HG03442 (cell line): ENCODE measurements at regions not wholly inside any gene's neighbourhood (a gene's known extent, or its start where the extent isn't known, plus 50 kb on each side); places are given as distances from the start of the nearest gene placed in this dataset.

Experiments used
- ATAC-seq: cut with Tn5 transposase; IDR thresholded peaks from one replicate; pipeline ENCODE4 v1.9.1; 2021; ENCODE audit warnings: mild to moderate bottlenecking, moderate library complexity; ENCODE audit not compliant: unreplicated experiment

GRCh38 chr6:41449399-41450245, 96.6 kb upstream of the FOXP4 start:
- ATAC-seq: no peak

- ATAC-seq: no peak
Measured at GRCh38 chr6:41450581-41450980, 95.6 kb upstream of the FOXP4 start.

- ATAC-seq: no peak
Measured at GRCh38 chr6:41451039-41451438, 95.1 kb upstream of the FOXP4 start.

GRCh38 chr6:41451515-41452163, 94.5 kb upstream of the FOXP4 start:
- no peak for ATAC-seq

- no peak for ATAC-seq
Measured at GRCh38 chr6:41452763-41453162, 93.4 kb upstream of the FOXP4 start.

GRCh38 chr6:41453244-41453643, 92.9 kb upstream of the FOXP4 start:
- no peak for ATAC-seq

- no peak for ATAC-seq
Measured at GRCh38 chr6:41454189-41454789, 91.9 kb upstream of the FOXP4 start.

- no peak for ATAC-seq
Measured at GRCh38 chr6:41455410-41455809, 90.8 kb upstream of the FOXP4 start.

- ATAC-seq: no peak
Measured at GRCh38 chr6:41455818-41456217, 90.4 kb upstream of the FOXP4 start.

GRCh38 chr6:41457303-41457670, 88.9 kb upstream of the FOXP4 start:
- no peak for ATAC-seq

- ATAC-seq: no peak
Measured at GRCh38 chr6:41459738-41460137, 86.4 kb upstream of the FOXP4 start.

GRCh38 chr6:41460742-41461336, 85.3 kb upstream of the FOXP4 start:
- ATAC-seq: no peak

- ATAC-seq: no peak
Measured at GRCh38 chr6:41462033-41462432, 84.1 kb upstream of the FOXP4 start.

- ATAC-seq: no peak
Measured at GRCh38 chr6:41463062-41463930, 82.9 kb upstream of the FOXP4 start.

GRCh38 chr6:41464019-41464418, 82.2 kb upstream of the FOXP4 start:
- no peak for ATAC-seq

GRCh38 chr6:41464481-41464880, 81.7 kb upstream of the FOXP4 start:
- no peak for ATAC-seq

GRCh38 chr6:41466437-41466990, 79.7 kb upstream of the FOXP4 start:
- no peak for ATAC-seq

- no peak for ATAC-seq
Measured at GRCh38 chr6:41467061-41467460, 79.1 kb upstream of the FOXP4 start.

GRCh38 chr6:41467627-41468404, 78.4 kb upstream of the FOXP4 start:
- no peak for ATAC-seq
